Erythroblast (primary cell): ENCODE measurements at regions not wholly inside any gene's neighbourhood (a gene's known extent, or its start where the extent isn't known, plus 50 kb on each side); places are given as distances from the start of the nearest gene placed in this dataset.

ENCODE experiments used
- GATA1 ChIP-seq: IDR thresholded peaks from 2 replicates; pipeline ENCODE4 v1.6.1; 2011; ENCODE audit warnings: low read depth, mild to moderate bottlenecking, control low read depth, low read length, moderate library complexity
- POLR2A ChIP-seq: IDR thresholded peaks from 2 replicates; pipeline ENCODE4 v1.6.1; 2011; ENCODE audit warnings: mild to moderate bottlenecking, low read length

DNA sequence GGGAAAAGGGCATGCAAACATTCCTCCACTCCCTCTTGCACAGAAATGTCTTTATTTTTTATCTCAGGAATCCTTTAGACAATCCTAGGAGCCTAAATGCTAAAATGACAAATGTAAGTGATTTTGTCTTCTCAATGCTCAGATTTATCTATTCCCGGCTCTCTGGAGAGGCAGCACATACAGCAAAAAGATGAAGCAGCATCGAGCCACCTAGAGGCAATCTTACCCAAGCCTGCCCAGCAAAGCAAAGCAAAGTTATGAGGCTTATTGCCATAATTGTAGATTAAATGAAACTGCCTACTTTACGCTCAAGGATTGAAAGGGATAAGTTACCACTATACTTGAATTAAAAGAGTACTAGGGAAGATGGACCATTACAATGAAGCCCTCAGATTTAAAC lies 750.4 kb upstream of the NR2F2 start:
- no peak for TF ChIP-seq POLR2A
- no peak for TF ChIP-seq GATA1
